ENCODE measurements at regions not wholly inside any gene's neighbourhood (a gene's known extent, or its start where the extent isn't known, plus 50 kb on each side); places are given as distances from the start of the nearest gene placed in this dataset.

GRCh38 chr3:20696388-20697150 is 510.6 kb upstream of the SGO1 start:
- Mint-ChIP-seq H3K27ac (ENCODE audit: unreplicated experiment) (no peak overlapping the region), H3K4me3 (ENCODE audit: unreplicated experiment) (no peak overlapping the region), H3K4me1 (ENCODE audit: low read depth, unreplicated experiment) (peaks cover 3% of the 10 kb centered on the region), H3K27me3 (ENCODE audit: unreplicated experiment) (no peaks in the 10 kb centered on the region), H3K9me3 (ENCODE audit: unreplicated experiment) (no peaks in the 10 kb centered on the region), H3K36me3 (ENCODE audit: unreplicated experiment) (no peaks in the 10 kb centered on the region)
- DNase-seq = no peak
- no peak for TF ChIP-seq CTCF (IDR thresholded peaks at IDR 0.05; ENCODE audit: partially characterized antibody, unreplicated experiment)

GRCh38 chr3:20692675-20693074 is 506.7 kb upstream of the SGO1 start:
- no peak overlapping the region for H3K27ac Mint-ChIP-seq (ENCODE audit: unreplicated experiment)
- no peak for DNase-seq
- TF ChIP-seq CTCF (IDR thresholded peaks at IDR 0.05; ENCODE audit: partially characterized antibody, unreplicated experiment) = no peak
- peaks cover 4% of the 10 kb centered on the region for H3K36me3 Mint-ChIP-seq (ENCODE audit: unreplicated experiment)
- no peaks in the 10 kb centered on the region for H3K4me1 Mint-ChIP-seq (ENCODE audit: low read depth, unreplicated experiment)
- no peaks in the 10 kb centered on the region for H3K27me3 Mint-ChIP-seq (ENCODE audit: unreplicated experiment)
- H3K9me3 Mint-ChIP-seq (ENCODE audit: unreplicated experiment) = no peaks in the 10 kb centered on the region
- no peak overlapping the region for H3K4me3 Mint-ChIP-seq (ENCODE audit: unreplicated experiment)

GRCh38 chr3:20683910-20684309 is 497.9 kb upstream of the SGO1 start:
- H3K4me1 Mint-ChIP-seq (ENCODE audit: low read depth, unreplicated experiment) = peaks cover 3% of the 10 kb centered on the region
- no peak for DNase-seq
- no peak overlapping the region for H3K4me3 Mint-ChIP-seq (ENCODE audit: unreplicated experiment)
- no peak for TF ChIP-seq CTCF (IDR thresholded peaks at IDR 0.05; ENCODE audit: partially characterized antibody, unreplicated experiment)
- peaks cover 9% of the 10 kb centered on the region for H3K36me3 Mint-ChIP-seq (ENCODE audit: unreplicated experiment)
- H3K9me3 Mint-ChIP-seq (ENCODE audit: unreplicated experiment) = no peaks in the 10 kb centered on the region
- no peaks in the 10 kb centered on the region for H3K27me3 Mint-ChIP-seq (ENCODE audit: unreplicated experiment)
- H3K27ac Mint-ChIP-seq (ENCODE audit: unreplicated experiment) = no peak overlapping the region

GRCh38 chr3:20682573-20682972 is 496.6 kb upstream of the SGO1 start:
- Mint-ChIP-seq H3K27ac (ENCODE audit: unreplicated experiment) (no peak overlapping the region), H3K4me1 (ENCODE audit: low read depth, unreplicated experiment) (peaks cover 3% of the 10 kb centered on the region), H3K27me3 (ENCODE audit: unreplicated experiment) (no peaks in the 10 kb centered on the region), H3K36me3 (ENCODE audit: unreplicated experiment) (peaks cover 6% of the 10 kb centered on the region), H3K4me3 (ENCODE audit: unreplicated experiment) (no peak overlapping the region), H3K9me3 (ENCODE audit: unreplicated experiment) (no peaks in the 10 kb centered on the region)
- DNase-seq = no peak
- TF ChIP-seq CTCF (IDR thresholded peaks at IDR 0.05; ENCODE audit: partially characterized antibody, unreplicated experiment) = no peak

- Mint-ChIP-seq H3K27ac (ENCODE audit: unreplicated experiment) (no peak overlapping the region), H3K9me3 (ENCODE audit: unreplicated experiment) (no peaks in the 10 kb centered on the region), H3K4me3 (ENCODE audit: unreplicated experiment) (no peak overlapping the region), H3K36me3 (ENCODE audit: unreplicated experiment) (no peaks in the 10 kb centered on the region), H3K4me1 (ENCODE audit: low read depth, unreplicated experiment) (peaks cover 3% of the 10 kb centered on the region), H3K27me3 (ENCODE audit: unreplicated experiment) (no peaks in the 10 kb centered on the region)
- TF ChIP-seq CTCF (IDR thresholded peaks at IDR 0.05; ENCODE audit: partially characterized antibody, unreplicated experiment) = no peak
- no peak for DNase-seq
Observed at GRCh38 chr3:20680990-20681628, 495.1 kb upstream of the SGO1 start.

All from glutamatergic neuron (in vitro differentiated cells).